ENCODE measurements at regions not wholly inside any gene's neighbourhood (a gene's known extent, or its start where the extent isn't known, plus 50 kb on each side); places are given as distances from the start of the nearest gene placed in this dataset.
A peak's percentile ranks its signal among the peaks of the same experiment; 100 is the strongest.

DNA sequence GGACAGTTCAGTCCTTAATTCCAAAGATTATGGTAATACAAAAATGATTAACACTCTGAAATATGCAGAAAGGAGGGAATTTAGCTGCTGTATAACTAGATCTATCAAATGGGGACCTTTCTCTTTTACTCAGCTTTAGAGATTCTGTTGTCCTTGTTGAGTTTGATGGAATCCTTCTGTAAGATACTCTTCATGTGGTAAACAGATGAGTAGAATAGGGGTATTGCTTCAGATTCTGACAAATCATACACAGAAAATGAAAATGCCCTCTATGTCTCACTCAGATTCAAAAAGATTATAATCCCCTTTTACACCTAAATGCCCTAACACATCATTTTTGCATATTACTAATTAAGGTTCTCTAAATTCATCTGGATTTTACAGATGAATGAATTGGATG, 50.7 kb downstream of the ARHGAP35 start:
- H3K36me3 ChIP-seq (ENCODE audit: control insufficient read depth, insufficient read depth, low read length): peaks cover 3% of the 10 kb centered on the region
- H3K4me1 ChIP-seq (ENCODE audit: control insufficient read depth, insufficient read depth, low read length, poor library complexity, severe bottlenecking): peaks cover 39% of the 10 kb centered on the region
- H3K9me3 ChIP-seq (ENCODE audit: control insufficient read depth, low read length): no peaks in the 10 kb centered on the region

GRCh38 chr19:46913198-46913851, 52.5 kb downstream of the ARHGAP35 start:
- WGBS, 2 experiments (ENCODE audit: insufficient coverage in 2 of 2): 82 to 90% methylated on average over 2 of the region's 6 CpGs
- Histone ChIP-seq H3K4me1 (ENCODE audit: control insufficient read depth, insufficient read depth, low read length, poor library complexity, severe bottlenecking) (peaks cover 34% of the 10 kb centered on the region), H3K36me3 (ENCODE audit: control insufficient read depth, insufficient read depth, low read length) (peaks cover 2% of the 10 kb centered on the region), H3K27ac (ENCODE audit: low read depth, low read length, severe bottlenecking) (peak overlapping the region; percentile 90), H3K9me3 (ENCODE audit: control insufficient read depth, low read length) (no peaks in the 10 kb centered on the region), H3K4me3 (ENCODE audit: extremely low read depth, insufficient read depth, low read length, poor library complexity, severe bottlenecking) (no peak overlapping the region)

More for the DNA sequence above, 50.7 kb downstream of the ARHGAP35 start:
- no peak overlapping the region for H3K27ac ChIP-seq (ENCODE audit: low read depth, low read length, severe bottlenecking)
- H3K4me3 ChIP-seq (ENCODE audit: extremely low read depth, insufficient read depth, low read length, poor library complexity, severe bottlenecking): no peak overlapping the region

DNA sequence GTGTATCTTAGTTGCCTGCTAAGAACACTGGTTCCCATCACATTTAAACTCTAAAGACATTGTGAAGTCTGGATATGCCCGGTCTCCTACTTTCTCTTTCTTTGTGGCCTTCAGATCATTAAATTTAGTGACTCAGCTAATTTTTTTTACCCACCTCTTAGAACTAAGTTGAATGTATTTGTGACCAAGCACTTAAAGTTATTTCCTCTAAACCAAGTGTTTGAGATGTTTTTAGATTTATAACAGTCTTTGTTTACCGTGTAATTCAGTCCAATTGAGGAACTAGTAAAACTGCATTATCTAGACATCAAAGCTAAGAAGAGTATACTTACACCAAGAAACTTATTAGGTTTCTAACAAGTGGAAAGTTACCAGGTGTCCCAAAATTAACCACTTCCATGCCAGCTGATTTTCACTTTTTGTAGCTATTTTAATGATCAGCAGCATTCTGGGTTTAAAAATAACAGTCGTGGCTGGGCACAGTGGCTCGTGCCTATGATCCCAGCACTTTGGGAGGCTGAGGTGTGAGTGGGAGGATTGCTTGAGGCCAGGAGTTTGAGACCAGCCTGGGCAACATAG, 53.1 kb downstream of the ARHGAP35 start:
- 92% methylated on average over 2 of the region's 4 CpGs; no CpG with 5 or more reads in 1 of the 2 experiments for WGBS, 2 experiments (ENCODE audit: insufficient coverage in 2 of 2)
- Histone ChIP-seq H3K9me3 (ENCODE audit: control insufficient read depth, low read length) (no peaks in the 10 kb centered on the region), H3K4me1 (ENCODE audit: control insufficient read depth, insufficient read depth, low read length, poor library complexity, severe bottlenecking) (peaks cover 34% of the 10 kb centered on the region), H3K4me3 (ENCODE audit: extremely low read depth, insufficient read depth, low read length, poor library complexity, severe bottlenecking) (no peak overlapping the region), H3K36me3 (ENCODE audit: control insufficient read depth, insufficient read depth, low read length) (peaks cover 8% of the 10 kb centered on the region), H3K27ac (ENCODE audit: low read depth, low read length, severe bottlenecking) (peak overlapping the region; percentile 90)

DNA sequence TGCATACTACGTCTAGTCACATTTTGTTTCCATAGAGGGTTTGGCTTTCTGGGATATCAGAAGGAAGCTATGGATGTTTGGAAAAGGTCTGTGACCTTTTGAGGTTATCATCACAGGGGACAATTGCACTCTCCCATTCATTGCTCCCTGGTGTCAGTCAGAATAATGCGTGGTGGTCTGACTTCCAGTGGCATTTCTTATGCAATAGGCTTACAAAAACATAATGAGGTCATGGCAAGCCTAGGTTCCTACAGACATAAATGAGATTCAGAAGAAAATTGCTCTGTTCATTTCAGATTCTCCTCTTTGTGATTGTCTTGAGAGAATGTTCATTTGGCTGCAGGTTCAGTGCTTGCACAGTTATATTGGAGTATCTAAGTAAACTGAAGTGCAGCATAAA, 54.6 kb downstream of the ARHGAP35 start:
- no peaks in the 10 kb centered on the region for H3K9me3 ChIP-seq (ENCODE audit: control insufficient read depth, low read length)
- no peak overlapping the region for H3K27ac ChIP-seq (ENCODE audit: low read depth, low read length, severe bottlenecking)
- peaks cover 20% of the 10 kb centered on the region for H3K36me3 ChIP-seq (ENCODE audit: control insufficient read depth, insufficient read depth, low read length)
- peaks cover 29% of the 10 kb centered on the region for H3K4me1 ChIP-seq (ENCODE audit: control insufficient read depth, insufficient read depth, low read length, poor library complexity, severe bottlenecking)
- H3K4me3 ChIP-seq (ENCODE audit: extremely low read depth, insufficient read depth, low read length, poor library complexity, severe bottlenecking): no peak overlapping the region
- WGBS, 2 experiments (ENCODE audit: insufficient coverage in 2 of 2): 57% methylated on average over 1 of the region's 2 CpGs; no CpG with 5 or more reads in 1 of the 2 experiments

DNA sequence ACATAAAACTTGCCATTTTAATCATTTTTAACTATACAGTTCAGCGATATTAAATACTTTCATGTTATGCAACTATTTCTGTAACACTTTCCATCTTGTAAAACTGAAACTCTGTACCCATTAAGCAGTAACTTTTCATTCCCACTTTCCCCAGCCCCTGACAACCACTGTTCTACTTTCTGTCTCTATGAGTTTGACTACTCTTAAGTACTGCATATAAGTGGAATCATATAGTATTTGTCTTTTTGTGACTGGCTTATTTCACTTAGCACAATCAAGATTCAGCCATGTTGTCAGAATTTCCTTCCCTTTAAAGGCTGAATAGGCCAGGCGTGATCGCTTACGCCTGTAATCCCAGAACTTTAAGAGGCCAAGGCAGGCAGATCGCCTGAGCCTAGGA, 56.2 kb downstream of the ARHGAP35 start:
- H3K27ac ChIP-seq (ENCODE audit: low read depth, low read length, severe bottlenecking): no peak overlapping the region
- WGBS, 2 experiments (ENCODE audit: insufficient coverage in 2 of 2): 92 to 100% methylated on average over 5 of the region's 5 CpGs
- H3K4me1 ChIP-seq (ENCODE audit: control insufficient read depth, insufficient read depth, low read length, poor library complexity, severe bottlenecking): peaks cover 29% of the 10 kb centered on the region
- peaks cover 37% of the 10 kb centered on the region for H3K36me3 ChIP-seq (ENCODE audit: control insufficient read depth, insufficient read depth, low read length)
- no peaks in the 10 kb centered on the region for H3K9me3 ChIP-seq (ENCODE audit: control insufficient read depth, low read length)
- H3K4me3 ChIP-seq (ENCODE audit: extremely low read depth, insufficient read depth, low read length, poor library complexity, severe bottlenecking): no peak overlapping the region

DNA sequence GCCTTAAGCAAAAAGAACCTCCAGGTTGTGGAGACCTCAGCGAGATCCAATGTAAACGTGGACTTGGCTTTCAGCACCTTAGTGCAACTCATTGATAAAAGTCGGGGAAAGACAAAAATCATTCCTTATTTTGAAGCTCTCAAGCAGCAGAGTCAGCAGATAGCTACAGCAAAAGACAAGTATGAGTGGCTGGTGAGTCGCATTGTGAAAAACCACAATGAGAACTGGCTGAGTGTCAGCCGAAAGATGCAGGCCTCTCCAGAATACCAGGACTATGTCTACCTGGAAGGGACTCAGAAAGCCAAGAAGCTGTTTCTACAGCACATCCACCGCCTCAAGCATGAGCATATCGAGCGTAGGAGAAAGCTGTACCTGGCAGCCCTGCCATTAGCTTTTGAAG, 58.5 kb downstream of the ARHGAP35 start:
- 97 to 98% methylated on average over 8 of the region's 8 CpGs for WGBS, 2 experiments (ENCODE audit: insufficient coverage in 2 of 2)
- peaks cover 53% of the 10 kb centered on the region for H3K36me3 ChIP-seq (ENCODE audit: control insufficient read depth, insufficient read depth, low read length)
- H3K4me3 ChIP-seq (ENCODE audit: extremely low read depth, insufficient read depth, low read length, poor library complexity, severe bottlenecking): no peak overlapping the region
- peaks cover 24% of the 10 kb centered on the region for H3K4me1 ChIP-seq (ENCODE audit: control insufficient read depth, insufficient read depth, low read length, poor library complexity, severe bottlenecking)
- H3K9me3 ChIP-seq (ENCODE audit: control insufficient read depth, low read length): no peaks in the 10 kb centered on the region
- peak overlapping the region; percentile 17 for H3K27ac ChIP-seq (ENCODE audit: low read depth, low read length, severe bottlenecking)

DNA sequence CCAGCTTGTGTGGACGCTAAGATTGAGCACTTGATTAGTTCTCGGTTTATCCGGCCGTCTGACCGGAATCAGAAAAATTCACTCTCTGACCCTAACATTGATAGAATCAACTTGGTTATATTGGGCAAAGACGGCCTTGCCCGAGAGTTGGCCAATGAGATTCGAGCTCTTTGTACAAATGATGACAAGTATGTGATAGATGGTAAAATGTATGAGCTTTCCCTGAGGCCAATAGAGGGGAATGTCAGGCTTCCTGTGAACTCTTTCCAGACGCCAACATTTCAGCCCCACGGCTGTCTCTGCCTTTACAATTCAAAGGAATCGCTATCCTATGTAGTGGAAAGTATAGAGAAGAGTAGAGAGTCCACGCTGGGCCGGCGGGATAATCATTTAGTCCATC, 59.6 kb downstream of the ARHGAP35 start:
- Histone ChIP-seq H3K4me3 (ENCODE audit: extremely low read depth, insufficient read depth, low read length, poor library complexity, severe bottlenecking) (no peak overlapping the region), H3K4me1 (ENCODE audit: control insufficient read depth, insufficient read depth, low read length, poor library complexity, severe bottlenecking) (peaks cover 24% of the 10 kb centered on the region), H3K36me3 (ENCODE audit: control insufficient read depth, insufficient read depth, low read length) (peaks cover 60% of the 10 kb centered on the region), H3K9me3 (ENCODE audit: control insufficient read depth, low read length) (no peaks in the 10 kb centered on the region), H3K27ac (ENCODE audit: low read depth, low read length, severe bottlenecking) (peak overlapping the region; percentile 58)
- 93 to 95% methylated on average over 6 to 8 of the region's 14 CpGs for WGBS, 2 experiments (ENCODE audit: insufficient coverage in 2 of 2)

- Histone ChIP-seq H3K4me1 (ENCODE audit: control insufficient read depth, insufficient read depth, low read length, poor library complexity, severe bottlenecking) (peaks cover 29% of the 10 kb centered on the region), H3K4me3 (ENCODE audit: extremely low read depth, insufficient read depth, low read length, poor library complexity, severe bottlenecking) (no peak overlapping the region), H3K27ac (ENCODE audit: low read depth, low read length, severe bottlenecking) (no peak overlapping the region), H3K9me3 (ENCODE audit: control insufficient read depth, low read length) (no peaks in the 10 kb centered on the region), H3K36me3 (ENCODE audit: control insufficient read depth, insufficient read depth, low read length) (peaks cover 60% of the 10 kb centered on the region)
- 97 to 100% methylated on average over 3 to 5 of the region's 7 CpGs for WGBS, 2 experiments (ENCODE audit: insufficient coverage in 2 of 2)
Measured at GRCh38 chr19:46921071-46921470, 60.3 kb downstream of the ARHGAP35 start.

DNA sequence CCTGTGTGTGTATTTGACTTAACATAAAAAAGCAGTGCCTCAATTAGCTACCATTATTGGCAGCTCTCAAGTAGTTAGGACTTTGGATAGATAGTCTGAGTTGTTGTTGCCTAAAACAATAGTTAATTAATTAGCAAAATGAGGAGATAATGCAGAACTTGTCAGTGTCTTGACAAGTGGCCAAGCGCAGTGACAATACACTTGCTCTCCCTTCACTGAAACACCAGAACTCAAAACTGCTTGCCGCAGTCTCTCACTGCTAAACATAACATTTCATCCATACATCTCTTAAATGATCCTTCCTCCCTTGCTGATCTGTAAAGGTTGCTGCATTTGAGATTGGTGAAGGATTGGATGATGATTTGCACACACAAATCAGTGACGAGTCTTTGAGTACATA, 61.7 kb downstream of the ARHGAP35 start:
- H3K27ac ChIP-seq (ENCODE audit: low read depth, low read length, severe bottlenecking): no peak overlapping the region
- H3K4me1 ChIP-seq (ENCODE audit: control insufficient read depth, insufficient read depth, low read length, poor library complexity, severe bottlenecking): peaks cover 43% of the 10 kb centered on the region
- no peaks in the 10 kb centered on the region for H3K9me3 ChIP-seq (ENCODE audit: control insufficient read depth, low read length)
- H3K36me3 ChIP-seq (ENCODE audit: control insufficient read depth, insufficient read depth, low read length): peaks cover 60% of the 10 kb centered on the region
- H3K4me3 ChIP-seq (ENCODE audit: extremely low read depth, insufficient read depth, low read length, poor library complexity, severe bottlenecking): no peak overlapping the region
- WGBS, 2 experiments (ENCODE audit: insufficient coverage in 2 of 2): 93 to 100% methylated on average over 3 of the region's 3 CpGs

DNA sequence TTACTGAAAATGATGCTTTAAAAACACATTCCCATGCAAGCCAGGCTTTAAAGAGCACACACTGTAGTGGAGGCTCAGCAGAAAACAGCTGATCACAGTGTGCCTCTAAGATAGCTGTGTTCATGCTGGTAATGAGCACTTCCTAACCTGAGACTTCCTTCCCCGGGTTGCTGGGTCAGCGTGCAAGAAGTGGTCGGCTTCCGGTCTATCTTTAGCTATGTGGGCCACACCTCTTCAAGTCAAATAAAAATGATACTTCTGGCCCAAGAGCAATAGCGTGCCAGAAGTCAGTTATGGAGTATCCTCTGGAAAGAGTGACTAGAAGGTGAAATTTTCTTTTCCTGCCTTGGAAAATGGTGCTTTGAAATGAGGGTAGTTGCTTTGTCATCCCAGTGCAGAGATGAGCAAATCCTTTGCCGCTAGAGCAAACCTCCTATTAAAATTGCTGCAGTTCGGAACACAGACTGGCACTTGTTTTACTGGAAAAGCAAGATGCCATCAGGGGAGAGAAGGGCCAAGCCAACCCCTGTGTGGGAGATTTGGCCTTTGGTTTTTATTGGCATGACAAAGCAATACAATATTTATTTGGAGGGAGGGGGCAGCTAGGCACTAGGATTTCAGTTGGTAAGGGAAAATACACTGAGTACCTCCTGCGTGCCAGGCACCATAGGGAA, 64.2 kb downstream of the ARHGAP35 start:
- H3K36me3 ChIP-seq (ENCODE audit: control insufficient read depth, insufficient read depth, low read length): peaks cover 43% of the 10 kb centered on the region
- peak overlapping the region; percentile 63 for H3K27ac ChIP-seq (ENCODE audit: low read depth, low read length, severe bottlenecking)
- no peak overlapping the region for H3K4me3 ChIP-seq (ENCODE audit: extremely low read depth, insufficient read depth, low read length, poor library complexity, severe bottlenecking)
- WGBS, 2 experiments (ENCODE audit: insufficient coverage in 2 of 2): 94 to 97% methylated on average over 8 of the region's 8 CpGs
- H3K9me3 ChIP-seq (ENCODE audit: control insufficient read depth, low read length): no peaks in the 10 kb centered on the region
- H3K4me1 ChIP-seq (ENCODE audit: control insufficient read depth, insufficient read depth, low read length, poor library complexity, severe bottlenecking): peaks cover 43% of the 10 kb centered on the region

DNA sequence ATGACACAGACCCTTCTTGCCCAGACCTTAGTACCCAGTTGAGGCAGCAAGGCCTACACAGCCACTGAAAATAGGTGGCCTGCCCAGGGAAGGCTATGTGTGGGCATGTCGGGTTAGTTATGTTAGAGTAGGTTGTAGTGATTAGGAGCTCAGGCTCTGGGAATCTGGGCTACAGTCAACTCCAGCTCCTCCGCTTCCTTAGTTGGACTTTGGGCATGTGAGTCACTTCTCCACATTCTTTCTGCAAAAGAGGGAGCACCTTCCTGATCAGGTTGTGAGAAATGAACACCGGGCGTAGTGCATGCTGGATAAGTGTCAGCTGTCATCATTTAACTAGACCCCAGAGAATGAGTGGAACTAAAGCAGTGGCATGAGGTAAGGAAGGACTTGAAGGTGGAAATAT, 64.8 kb downstream of the ARHGAP35 start:
- peak overlapping the region; percentile 67 for H3K27ac ChIP-seq (ENCODE audit: low read depth, low read length, severe bottlenecking)
- peaks cover 43% of the 10 kb centered on the region for H3K4me1 ChIP-seq (ENCODE audit: control insufficient read depth, insufficient read depth, low read length, poor library complexity, severe bottlenecking)
- WGBS, 2 experiments (ENCODE audit: insufficient coverage in 2 of 2): 95 to 98% methylated on average over 3 to 4 of the region's 4 CpGs
- no peak overlapping the region for H3K4me3 ChIP-seq (ENCODE audit: extremely low read depth, insufficient read depth, low read length, poor library complexity, severe bottlenecking)
- H3K36me3 ChIP-seq (ENCODE audit: control insufficient read depth, insufficient read depth, low read length): peaks cover 38% of the 10 kb centered on the region
- H3K9me3 ChIP-seq (ENCODE audit: control insufficient read depth, low read length): no peaks in the 10 kb centered on the region

Data from mesodermal cell (in vitro differentiated cells).